GM21381 (cell line): ENCODE measurements at regions not wholly inside any gene's neighbourhood (a gene's known extent, or its start where the extent isn't known, plus 50 kb on each side); places are given as distances from the start of the nearest gene placed in this dataset.

Experiments used
- ATAC-seq: cut with Tn5 transposase; IDR thresholded peaks from one replicate; pipeline ENCODE4 v1.9.1; 2021; ENCODE audit warnings: mild to moderate bottlenecking, moderate library complexity; ENCODE audit not compliant: unreplicated experiment

- no peak for ATAC-seq
These were observed 922.4 kb upstream of the ADGRL2 start for GRCh38 chr1:80878343-80878742.

GRCh38 chr1:80876035-80876434 lies 924.7 kb upstream of the ADGRL2 start:
- ATAC-seq, result no peak

DNA sequence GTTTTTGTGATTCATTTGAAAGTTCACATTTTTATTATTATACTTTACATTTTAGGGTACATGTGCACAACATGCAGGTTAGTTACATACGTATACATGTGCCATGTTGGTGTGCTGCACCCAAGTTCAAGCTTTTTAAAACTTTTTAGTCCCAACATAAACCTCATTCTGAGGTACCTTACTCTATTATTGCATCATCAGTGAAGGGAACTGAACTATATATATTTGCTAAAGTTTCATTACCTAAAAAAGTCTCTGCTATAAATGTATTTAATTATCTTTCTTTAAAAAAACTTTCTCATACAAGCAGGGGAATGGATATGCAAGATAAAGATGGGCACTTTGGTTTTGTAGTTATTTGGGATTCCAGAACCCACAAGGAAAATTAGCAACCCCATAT lies 931.4 kb upstream of the ADGRL2 start:
- ATAC-seq, result no peak

GRCh38 chr1:80847904-80848303 lies 952.8 kb upstream of the ADGRL2 start:
- no peak for ATAC-seq

DNA sequence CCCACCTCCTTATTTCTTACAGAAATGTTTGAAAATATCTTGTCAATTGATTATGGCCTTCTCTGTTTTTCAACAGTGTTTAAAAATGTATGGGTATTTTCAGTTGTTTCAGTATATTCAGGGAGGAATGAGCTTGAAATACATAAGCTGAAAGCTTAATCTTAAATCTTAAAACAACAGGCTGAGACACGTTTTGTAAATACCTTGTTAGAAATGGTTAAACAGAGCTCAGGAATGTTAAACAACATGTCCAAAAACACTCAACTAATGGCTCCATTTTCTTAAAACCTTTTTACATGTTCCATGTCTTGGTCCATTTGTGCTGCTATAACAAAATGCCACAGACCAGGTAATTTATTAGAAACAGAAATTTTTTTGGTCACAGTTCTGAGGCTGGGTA lies 953.8 kb upstream of the ADGRL2 start:
- no peak for ATAC-seq

GRCh38 chr1:80842796-80843195 lies 957.9 kb upstream of the ADGRL2 start:
- no peak for ATAC-seq

GRCh38 chr1:80841261-80841660 lies 959.5 kb upstream of the ADGRL2 start:
- no peak for ATAC-seq

DNA sequence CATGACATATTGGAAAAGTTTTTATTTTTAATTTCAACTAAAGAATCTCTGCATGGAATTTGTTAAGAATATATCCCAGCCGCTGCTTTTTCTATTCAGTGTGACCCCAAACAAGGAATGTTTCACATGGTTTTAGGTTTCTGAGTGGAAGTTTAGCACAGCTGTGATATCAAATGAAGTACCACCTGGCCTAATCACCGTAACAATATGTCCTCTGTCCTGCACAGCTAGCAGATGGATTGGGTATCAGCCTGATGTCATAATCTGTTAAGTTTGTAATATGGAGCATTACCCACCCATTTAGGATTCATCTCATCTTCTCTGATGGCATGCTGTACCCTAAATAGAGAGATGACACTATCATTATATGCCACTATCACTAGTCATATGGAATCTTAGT lies 963.7 kb upstream of the ADGRL2 start:
- no peak for ATAC-seq

DNA sequence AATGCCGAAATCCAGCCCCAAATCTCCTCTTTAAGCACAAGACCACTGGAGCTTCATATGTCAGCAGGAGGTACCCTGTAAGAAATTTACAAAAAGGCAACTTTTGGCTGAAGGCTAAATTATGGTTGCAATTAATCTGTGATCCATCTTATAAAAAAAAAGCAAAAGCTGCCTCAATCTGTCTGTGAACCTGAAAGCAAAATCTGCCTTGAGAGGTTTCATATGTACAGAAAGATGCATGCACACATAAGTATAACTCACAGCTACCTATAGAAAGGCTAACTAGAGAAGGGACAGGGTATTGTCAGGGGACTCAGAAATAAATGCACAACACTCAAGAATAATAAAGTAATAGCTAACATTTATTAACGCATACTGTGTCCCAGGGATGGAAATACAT lies 964.2 kb upstream of the ADGRL2 start:
- ATAC-seq, result no peak

DNA sequence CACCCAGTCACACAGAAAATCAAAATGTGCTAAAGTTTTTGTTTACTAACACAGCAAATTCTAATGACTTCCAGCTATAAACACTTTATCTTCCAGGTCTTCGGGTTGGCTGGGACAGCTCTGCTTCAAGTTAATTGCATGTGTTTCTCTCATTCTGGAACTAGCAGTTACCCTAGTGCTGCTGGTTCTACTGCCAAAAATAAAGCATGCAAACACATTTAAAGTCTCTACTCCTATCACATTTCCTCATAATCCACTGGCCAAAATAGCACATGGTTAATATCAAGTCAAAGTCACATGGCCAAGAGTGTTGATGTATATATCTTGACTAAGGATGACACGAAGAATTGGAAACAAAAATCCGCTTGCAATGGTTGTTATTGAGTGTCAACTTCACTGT lies 973.1 kb upstream of the ADGRL2 start:
- no peak for ATAC-seq

DNA sequence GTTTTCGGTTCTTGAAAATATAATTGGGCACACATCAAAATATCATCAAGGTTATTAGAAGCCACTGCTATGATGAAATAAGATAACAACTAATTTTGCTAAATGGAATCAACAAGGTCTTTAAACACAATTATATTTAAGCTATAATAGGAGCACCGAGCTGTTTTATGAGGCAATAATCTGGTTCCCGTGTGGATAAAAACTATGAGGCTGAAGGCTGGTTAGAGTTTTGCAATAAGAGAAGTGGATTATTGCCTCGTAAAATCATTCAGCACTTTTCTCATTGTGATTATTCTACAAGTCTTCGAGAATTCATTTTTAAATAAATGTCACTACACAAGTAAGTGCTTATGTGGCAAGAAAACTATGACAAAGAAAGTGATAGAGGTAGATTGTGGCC lies 975.7 kb upstream of the ADGRL2 start:
- ATAC-seq, result no peak

GRCh38 chr1:80818211-80818610 lies 982.5 kb upstream of the ADGRL2 start:
- ATAC-seq, result no peak

GRCh38 chr1:80807981-80808380 lies 992.8 kb upstream of the ADGRL2 start:
- ATAC-seq, result no peak

DNA sequence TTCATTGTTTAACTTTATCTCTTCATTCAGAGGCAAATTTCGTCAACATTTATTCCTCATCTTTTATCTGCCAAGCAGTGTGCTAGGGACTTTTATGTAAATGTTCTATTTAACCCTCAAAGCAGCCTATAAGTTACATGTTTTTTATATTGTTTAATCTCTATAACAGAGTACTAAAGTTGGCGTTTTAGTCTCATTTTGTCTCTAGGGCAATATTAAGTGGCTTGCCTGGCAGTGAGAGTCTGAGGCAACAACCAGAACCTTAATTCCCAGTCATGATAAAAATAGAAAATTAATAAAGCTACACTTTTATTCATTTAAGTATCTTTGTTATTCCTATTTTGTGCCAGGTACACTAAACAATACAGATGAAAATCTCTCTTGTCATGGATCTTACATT lies 994.3 kb upstream of the ADGRL2 start:
- no peak for ATAC-seq

GRCh38 chr1:80801695-80802094 lies 999.0 kb upstream of the ADGRL2 start:
- ATAC-seq, result no peak

DNA sequence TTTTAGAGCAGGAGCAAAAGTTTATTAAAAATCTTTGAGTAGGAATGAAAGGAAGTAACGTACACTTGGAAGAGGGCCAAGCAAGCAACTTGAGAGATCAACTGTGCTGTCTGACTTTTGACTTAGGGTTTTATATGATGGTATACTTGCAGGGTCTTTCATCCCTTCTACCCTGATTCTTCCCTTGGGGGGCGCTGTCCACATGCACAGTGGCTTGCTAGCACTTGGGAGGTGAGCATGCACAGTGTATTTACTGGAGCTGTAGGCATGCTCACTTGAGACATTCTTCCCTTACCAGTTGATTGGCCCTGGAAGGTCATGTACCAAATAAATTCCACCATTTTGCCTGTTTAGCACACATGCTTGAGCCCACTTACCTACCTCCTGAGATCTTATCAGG lies 1001.3 kb upstream of the ADGRL2 start:
- no peak for ATAC-seq

GRCh38 chr1:80779275-80779674 lies 1021.5 kb upstream of the ADGRL2 start:
- no peak for ATAC-seq

DNA sequence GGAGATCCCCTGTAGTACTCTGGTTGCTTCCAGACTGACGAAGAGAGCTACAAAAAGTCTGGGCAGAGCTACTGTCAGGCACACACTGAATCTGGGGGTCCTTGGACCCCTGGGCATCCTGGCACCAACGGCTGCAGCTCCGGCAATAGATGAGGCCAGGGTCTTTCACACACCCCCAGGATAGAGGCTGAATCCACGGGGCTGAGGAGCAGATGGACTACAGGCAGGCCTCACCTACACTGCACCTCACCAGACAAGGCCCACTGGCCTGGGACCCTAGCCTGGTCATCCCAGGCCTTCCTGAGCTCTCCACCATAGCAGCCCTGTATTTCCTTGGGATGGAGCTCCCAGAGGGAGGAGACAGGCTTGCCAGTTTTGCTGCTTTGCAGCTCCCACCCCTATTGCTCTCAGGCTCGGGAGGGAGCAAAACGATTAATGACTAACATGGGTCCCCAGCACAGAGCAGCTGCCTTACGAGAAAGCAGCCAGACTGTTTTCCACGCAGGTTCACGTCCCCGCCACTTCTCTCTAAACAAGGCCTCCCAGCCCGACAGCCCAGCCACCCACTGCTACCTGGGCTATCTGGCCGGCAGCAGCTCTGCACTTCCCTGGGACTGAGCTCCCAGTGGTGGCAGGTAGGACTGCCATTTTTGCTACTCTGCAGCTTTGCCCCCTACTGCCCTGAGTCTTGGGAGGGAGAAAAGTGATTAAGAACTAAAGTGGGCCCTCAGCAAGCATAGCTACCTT lies 1022.5 kb upstream of the ADGRL2 start:
- no peak for ATAC-seq

DNA sequence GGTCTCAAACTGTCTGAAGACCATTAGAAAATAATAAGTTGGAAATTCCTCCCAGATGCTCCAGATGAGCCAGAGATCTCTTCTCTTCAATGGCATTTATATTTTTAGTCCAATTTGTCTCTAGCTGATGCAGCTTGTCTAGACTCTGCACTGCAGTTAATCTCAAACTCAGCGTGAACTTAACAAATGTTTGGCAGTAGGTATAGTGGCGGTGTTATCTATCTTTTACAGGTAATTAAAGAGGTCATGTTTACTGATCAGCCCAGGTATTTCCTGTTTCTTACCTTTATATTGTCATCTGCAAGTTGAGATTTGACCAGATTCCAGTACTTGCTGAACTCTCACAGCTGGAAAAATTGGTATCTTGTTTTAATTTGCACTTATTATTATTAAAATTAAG lies 1024.5 kb upstream of the ADGRL2 start:
- no peak for ATAC-seq

GRCh38 chr1:80769208-80769750 lies 1031.5 kb upstream of the ADGRL2 start:
- no peak for ATAC-seq

GRCh38 chr1:80767711-80768110 lies 1033.0 kb upstream of the ADGRL2 start:
- no peak for ATAC-seq

DNA sequence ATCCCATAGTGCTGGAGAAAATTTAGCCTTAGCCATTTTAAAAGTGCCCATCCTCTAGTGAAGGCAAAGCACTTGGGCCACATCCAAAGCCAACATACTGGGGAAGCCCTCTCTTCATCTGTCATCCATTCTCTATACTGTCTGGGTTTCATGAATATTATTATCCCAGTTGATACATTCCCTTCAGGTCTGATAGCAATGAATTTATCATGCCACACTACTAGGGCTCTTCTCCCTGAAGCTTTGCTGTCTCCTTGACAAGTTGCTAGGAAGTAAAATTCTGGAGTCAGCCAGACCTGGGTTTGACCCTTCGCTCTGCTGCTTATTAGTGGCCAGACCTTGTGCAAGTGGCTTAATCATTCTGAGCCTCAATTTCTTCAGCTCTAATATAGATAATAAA lies 1041.4 kb upstream of the ADGRL2 start:
- no peak for ATAC-seq

GRCh38 chr1:80755944-80756343 lies 1044.8 kb upstream of the ADGRL2 start:
- ATAC-seq, result no peak
